SKM-1 treated with dmso at 0.1 percent for 144 hours (cell line): ENCODE measurements at regions not wholly inside any gene's neighbourhood (a gene's known extent, or its start where the extent isn't known, plus 50 kb on each side); places are given as distances from the start of the nearest gene placed in this dataset.
"Not testable (repeated sequence)": the region's sequence is repeated elsewhere in the genome, so short reads cannot be mapped to it uniquely, and the experiment has no call there.

Experiments
- DNase-seq: peaks from one replicate; lab custom pipeline; 2025; ENCODE audit not compliant: unreplicated experiment; lab: John Stamatoyannopoulos, UW

DNA sequence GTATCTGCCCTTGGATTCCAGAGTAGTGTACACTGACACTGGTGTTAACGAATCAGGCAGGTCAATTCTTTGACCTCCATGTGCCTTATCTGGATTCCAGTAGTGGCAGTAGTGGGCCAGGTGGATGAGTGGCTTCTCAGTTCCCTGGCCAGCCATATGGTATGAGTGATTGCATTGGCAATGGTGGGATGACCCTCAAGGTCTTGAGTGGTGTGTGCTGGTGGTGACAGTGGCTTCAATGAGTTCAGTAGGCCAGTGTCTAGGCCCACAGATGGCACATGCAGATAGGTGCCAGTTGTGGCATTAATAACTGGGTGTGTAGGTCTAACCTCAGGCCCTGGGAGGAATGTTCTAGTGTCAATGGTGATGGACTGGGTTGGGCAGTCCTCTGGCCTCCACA is 674.1 kb upstream of the NXPH2 start:
- no peak for DNase-seq

DNA sequence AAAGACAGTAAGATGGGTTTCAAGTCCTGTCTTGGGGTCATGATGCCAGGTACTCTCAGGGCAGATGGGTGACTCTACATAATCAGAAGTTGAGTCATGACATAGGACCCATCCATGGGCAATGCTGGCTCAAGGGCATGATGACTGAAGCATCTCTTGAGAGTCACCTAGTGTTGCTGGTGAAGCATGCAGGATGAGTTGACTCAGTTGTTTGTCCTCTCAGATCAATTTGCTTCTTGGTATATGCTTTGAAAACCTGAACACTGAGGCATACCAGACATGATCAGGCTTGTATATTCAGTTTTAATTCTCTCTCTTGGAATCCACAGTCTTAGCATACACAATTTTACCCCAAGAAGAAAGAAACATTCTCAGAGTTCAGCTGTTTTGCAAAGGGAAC is 658.9 kb upstream of the NXPH2 start:
- no peak for DNase-seq

DNA sequence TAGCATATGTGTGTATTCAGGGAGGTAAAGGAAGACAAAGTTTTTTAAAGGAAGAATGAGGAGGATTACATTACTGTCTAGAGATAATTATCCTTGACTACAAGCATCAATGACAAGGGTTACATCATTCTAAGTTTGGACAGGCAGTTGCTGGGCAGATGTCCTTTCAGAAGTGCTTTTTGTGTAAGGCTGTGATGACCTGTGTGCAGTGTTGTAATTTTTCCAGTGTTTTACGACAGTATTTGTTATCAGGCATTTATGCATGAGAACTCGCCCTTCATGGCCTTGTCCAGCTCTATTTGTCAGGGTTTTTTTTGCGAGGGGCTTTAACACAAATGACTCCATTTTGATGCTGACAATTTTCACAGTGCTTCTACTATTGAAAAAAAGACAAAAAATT is 658.3 kb upstream of the NXPH2 start:
- peak; percentile 18 for DNase-seq

DNA sequence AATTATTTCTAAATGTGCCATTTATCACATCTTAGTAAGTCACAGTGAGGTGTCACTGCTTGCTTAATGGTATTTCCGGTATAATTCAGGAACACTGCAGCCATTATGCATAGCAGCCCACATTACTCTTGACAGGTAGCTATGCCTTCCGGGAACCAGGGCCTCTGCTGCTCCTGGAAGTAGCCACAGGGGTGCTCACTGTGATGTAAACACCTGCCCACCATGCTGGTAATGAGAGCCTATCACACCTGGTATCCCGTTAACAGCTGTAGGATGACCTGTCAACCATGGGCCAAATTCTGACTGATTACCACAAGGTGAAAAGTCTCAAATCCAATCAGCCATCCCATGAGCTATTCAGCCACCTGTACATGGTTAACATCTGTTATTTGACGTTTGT is 647.0 kb upstream of the NXPH2 start:
- no peak for DNase-seq

DNA sequence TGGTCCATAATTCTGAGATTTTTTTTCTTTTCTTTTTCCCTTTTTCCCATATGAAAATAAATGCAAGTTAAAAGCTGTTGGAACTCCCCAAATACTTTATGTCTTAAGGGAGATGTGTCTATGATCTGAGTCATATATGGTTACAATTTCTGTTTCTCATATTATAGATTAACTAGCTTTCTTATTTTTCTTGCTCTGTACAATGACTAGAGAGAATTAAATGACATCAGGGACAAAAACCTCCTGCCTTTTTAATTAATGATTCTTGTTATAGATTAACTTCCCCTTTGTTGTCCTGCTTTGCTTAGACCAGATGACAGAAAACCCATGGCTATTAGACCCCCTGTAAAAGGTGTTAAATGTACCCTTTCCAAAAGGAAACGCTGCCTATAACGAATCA is 643.9 kb upstream of the NXPH2 start:
- no peak for DNase-seq

DNA sequence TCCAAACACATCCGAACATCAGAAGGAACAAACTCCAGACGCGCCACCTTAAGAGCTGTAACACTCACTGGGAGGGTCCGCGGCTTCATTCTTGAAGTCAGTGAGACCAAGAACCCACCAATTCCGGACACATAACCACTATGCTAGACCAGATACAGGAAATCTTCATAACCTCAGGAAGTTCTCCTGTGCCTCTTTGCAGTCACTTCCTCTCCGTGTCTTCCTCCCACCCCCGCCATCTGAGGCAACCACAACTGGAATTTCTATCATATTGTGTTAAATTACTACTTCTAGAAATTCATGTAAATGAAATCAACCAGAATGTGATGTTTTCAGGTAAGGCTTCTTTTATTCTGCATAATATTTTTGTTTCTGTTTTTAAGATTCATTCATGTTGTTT is 631.0 kb upstream of the NXPH2 start:
- no peak for DNase-seq

DNA sequence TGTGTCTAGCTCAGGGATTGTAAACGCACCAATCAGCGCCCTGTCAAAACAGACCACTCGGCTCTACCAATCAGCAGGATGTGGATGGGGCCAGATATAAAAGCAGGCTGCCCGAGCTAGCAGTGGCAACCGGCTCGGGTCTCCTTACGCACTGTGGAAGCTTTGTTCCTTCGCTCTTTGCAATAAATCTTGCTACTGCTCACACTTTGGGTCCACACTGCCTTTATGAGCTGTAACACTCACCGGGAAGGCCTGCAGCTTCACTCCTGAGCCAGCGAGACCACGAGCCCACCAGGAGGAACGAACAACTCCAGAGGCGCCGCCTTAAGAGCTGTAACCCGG is 630.6 kb upstream of the NXPH2 start:
- not testable (repeated sequence) for DNase-seq

DNA sequence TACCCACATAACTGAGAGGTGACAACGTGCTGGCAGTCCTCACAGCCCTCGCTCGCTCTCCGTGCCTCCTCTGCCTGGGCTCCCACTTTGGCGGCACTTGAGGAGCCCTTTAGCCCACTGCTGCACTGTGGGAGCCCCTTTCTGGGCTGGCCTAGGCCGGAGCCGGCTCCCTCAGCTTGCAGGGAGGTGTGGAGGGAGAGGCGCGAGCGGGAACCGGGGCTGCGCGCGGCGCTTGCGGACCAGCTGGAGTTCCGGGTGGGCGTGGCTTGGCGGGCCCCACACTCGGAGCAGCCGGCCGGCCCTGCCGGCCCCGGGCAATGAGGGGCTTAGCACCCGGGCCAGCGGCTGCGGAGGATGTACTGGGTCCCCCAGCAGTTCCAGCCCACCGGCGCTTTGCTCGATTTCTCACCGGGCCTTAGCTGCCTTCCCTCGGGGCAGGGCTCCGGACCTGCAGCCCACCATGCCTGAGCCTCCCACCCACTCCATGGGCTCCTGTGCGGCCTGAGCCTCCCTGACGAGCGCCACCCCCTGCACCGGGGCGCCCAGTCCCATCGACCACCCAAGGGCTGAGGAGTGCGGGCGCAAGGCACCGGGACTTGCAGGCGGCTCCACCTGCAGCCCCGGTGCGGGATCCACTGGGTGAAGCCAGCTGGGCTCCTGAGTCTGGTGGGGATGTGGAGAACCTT is 630.1 kb upstream of the NXPH2 start:
- DNase-seq, result not testable (repeated sequence)

DNA sequence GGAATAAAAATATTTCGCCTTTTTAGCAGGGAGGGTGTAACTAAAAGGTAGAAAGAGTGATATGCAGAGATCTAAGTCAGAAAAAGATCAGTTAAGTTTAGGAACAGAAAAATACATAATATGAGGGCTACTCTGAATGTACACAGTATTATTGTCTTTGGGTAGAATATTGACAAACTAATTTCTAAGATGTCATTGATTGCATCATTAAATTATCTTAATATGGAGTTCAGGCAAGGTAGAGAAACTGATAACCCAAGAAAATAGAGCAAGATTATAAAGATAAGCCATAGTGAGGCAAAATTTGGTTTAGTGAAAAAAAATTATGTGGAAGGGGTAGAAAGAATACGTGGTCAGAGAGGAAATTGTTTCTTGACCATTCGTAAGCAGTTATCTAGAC is 629.0 kb upstream of the NXPH2 start:
- no peak for DNase-seq

DNA sequence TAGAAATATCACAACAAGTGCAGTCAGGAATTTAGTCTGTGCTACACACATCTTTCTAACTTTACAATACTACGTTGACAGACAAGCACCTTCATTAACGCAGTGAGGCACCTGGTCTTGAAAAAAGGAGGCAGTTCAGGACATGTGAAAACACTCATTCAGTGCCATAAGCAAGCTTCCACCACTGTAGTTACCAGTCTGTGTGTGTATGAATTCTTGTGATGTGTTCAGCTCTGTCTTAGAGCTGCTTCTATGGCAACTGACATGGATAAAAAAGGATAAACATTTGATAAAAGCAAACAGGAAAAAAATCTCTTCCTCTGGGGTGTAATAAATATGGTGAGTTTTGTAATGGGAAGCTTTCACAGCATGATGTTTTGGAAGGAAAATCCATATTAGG is 623.8 kb upstream of the NXPH2 start:
- no peak for DNase-seq

DNA sequence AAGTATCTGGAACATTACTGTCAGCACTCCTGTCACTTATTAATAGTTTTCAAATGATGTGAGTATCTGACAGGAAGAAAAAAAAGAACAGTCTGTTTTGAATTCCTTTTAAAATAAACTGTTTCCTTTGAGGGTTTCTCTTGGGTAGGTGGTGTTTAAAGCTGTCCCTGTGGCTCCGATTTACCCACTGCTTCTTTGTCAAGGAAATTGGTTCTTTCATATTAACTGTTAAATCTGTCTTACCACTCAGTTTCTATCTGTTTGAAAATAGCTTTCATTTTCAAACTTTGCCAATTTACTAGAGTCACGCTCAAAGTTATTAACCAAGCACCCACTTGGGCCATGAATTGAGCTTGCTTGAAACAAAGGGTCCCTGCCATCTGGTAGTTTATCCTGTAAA is 614.6 kb upstream of the NXPH2 start:
- DNase-seq, result no peak

DNA sequence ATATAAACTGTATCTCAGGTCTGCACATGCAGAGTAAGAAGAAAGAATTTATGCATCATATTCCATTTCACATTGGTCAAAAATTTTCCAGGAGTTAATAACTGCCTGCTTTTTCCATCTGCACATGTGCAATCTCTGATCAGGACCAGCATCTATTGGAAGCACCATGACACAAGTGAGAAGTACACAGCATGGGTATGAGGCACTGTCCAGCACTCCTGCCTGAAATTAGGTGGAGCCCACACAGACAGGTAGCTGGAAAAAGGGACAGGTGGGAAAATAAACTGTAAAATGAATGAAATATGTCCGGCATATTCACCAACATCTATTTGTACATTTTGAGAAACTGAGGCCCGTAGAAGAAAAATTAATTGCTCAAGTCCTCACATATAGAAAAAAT is 609.2 kb upstream of the NXPH2 start:
- no peak for DNase-seq

DNA sequence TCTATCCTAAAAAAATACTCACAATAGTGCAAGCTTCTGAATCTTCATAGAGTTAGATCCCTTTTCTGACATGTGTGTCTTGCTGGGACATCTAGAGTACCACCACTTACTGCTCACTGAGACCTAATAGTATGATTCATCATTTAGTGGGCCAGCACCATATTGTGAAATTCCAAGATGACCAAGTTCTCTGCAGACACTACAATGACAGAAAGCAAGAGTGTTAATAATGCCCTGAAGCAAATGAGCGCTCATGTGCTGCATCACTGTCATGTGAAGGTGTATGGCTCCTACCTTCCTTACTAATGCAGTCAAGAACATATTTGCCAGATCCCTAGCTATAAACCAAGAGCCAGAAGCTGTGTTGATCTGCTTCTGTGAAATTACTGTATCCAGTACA is 606.2 kb upstream of the NXPH2 start:
- no peak for DNase-seq

DNA sequence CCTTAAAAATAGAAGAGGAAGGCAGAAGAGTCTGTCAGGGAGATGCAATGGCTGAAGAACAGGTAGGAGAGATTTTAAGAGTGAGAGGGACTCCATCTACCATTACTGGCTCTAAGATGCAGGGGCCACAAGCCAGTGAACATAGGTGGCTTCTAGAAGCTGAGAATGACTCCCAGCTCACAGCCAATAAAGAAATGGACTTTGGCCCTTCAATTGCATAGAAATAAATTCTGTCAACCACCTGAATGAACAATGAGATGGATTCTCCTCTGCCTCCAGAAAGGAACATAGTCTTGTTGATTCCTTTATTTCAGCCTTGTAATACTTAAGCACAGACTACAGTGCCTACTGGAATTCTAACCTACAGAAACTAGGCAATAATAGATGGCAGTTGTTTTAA is 603.3 kb upstream of the NXPH2 start:
- no peak for DNase-seq

DNA sequence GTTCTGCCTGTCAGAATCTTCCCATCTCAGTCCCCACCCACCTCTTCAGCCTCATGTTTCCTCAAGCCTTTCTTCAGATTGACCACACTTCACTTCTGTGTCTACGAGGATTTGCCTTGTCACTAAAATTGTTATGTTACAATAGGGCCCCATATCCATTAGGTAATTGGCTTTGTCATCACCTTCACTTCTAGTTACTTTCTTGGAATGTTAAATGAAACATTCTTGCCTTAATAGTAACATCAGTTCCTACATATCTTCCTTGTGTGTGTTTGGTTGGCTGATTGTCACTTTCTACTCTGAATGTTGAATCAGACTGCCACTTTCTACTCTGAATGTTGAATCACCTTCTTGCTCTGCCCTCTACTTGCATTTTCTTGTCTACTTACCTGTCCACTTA is 599.9 kb upstream of the NXPH2 start:
- no peak for DNase-seq

DNA sequence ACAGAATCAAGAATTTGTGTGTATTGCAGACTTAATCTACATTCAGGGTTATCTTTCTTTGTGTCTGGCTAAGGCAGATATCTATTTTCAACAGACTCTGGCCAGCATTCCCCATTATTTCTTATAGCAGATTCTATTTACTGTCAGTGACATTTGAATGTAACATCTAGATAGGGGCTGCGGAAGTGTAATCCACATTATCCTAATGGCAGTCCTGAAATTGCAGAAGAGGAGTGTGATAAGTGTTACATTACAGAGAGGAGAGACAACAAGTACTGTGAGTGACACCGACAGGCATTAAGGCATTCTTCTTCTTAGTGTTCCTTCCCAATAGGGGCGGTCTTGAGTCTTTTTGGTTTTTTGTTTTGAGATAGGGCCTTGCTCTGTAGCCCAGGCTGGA is 598.2 kb upstream of the NXPH2 start:
- no peak for DNase-seq

DNA sequence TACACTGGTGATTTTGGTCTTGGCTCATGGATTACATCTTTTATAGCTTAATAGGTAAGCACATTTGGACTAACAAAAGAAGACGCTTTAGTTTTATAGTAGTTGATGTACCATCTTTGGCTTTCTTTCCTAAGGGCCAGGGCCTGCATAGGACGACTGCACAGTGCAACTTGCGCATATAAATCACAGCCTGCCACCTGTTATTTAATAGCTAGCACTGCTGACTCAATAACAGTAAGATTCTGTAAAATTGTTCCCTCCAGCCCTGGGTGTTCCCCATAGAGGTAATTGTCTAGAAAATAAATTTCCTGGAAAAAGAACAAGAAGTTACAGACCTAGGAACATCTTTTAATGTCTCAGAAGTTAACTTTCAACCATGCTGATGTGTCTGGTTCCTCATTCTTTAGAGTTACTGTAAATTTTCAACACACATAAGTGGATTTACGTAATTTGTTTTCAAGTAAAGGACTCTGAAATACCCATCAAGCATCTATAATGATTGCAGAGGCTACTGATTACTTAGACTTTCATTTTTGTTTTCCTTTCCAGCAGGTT is 594.2 kb upstream of the NXPH2 start:
- DNase-seq, result no peak

DNA sequence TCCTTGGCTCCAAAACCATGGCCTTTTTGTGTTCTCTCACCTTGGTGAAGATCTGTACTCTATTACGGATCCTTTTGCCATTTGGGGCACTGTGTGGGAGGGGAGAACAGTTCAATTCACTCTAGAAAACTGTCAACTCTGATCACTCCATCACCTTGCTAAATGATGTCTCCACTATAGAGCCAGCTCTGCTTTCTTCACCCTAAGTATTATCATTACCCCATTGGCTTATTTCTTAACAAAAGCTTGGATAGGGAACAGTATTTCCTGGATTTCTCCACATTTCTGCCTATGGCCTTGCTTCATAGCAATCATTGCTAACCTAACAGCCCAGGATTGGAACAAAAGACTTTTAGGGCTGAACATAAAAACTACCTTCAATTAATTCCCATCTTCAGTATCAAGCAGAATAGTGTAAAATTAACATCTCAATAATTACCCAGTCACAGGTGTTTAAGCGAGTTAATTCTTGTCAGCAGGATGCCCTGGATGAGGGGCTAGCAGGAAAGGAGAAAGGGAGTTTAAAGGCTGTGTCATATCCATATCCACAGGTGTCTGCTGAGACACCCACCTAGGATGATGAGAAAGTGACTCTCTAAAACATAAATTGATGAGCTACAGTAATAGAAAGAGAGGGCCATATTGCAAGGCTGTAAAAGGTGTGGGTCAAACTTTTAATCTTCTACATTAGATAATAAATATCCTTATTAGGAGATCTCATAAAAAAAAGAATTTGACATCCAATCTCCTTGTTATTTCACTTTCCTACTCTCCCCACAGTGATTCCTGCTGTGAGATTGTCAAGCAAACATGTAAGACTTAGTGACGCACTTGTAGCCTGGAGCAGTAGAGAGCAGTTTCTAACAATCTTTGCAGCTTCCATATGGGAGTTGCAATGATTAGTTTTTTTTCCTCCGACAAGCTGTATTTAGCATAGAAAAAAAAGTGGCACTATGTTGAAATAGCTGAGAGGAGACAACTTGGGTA is 589.5 kb upstream of the NXPH2 start:
- DNase-seq, result no peak

DNA sequence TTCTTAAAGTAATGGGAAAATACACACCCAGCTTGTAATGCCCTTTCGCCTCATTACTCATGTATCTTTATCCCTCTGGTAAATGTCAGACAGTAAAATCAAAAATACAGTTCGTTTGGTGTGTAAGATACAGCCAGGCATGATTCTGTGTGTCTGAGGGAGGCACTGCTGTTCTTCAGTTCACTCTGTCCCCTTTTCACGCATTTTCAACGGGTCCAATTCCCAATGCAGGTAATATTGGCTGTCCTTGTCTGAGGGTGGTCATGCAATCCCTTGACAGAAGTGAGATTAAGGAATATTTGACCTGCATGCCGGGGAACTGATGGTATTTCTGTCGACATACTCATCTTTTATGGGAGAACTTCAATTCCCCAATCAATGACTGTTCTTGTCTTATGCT is 587.2 kb upstream of the NXPH2 start:
- no peak for DNase-seq

DNA sequence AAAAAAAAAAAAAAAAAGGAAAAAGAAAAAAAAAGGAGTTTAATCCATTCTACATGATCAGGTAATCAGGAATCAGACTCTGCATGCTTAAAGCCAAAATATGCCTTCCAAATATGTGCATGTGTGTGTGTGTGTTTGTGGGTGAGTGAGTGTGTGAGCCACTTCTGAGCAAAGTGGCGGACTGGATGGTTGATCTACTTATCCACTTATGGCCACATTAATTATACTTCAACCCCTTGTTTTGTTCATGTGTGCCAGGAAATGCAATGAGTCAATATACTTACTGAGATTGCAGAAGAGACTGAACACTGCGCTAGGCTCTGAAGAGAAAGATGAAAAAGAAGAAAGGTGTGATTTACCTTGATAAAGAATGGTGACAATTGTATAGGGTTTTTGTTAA is 586.5 kb upstream of the NXPH2 start:
- no peak for DNase-seq

DNA sequence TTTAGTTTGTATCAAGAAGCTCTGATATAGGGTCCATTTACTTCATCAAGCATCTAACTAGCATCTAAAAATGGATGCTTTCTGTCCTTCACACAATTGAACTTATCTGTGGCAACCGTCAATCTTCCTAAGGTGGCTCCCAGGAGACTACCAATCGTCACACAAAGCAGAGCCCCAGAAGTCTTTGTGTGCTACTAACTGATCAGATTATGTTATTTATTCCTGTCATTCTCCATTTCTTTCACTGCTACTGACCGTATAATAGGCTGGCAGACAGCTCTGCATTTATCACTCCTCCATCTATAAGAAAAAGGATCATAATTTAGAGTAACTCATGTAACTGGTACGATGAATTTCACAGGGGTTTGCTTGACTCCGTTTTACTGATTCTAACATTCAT is 585.0 kb upstream of the NXPH2 start:
- DNase-seq, result no peak

DNA sequence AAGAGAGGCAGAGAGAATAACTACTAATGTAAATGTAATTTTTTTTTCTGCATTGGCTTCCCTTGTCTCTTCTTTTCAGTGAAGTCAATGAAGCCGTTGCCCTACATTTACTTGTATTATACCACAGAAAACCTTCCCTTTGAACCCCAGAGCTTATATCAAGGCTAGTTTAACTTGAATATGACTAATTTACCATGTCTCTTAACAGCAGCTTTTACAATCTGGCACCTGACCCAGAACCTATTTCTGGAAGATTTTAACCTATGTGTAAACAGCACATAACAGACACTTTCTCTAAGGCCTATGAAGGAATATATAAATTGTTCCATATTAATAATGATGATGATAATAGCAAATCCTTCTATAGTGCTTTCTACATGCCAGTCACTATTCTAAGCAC is 580.5 kb upstream of the NXPH2 start:
- no peak for DNase-seq
